Activated CD4-positive, alpha-beta T cell treated with anti-CD3 and anti-CD28 coated beads for 4 hours (primary cell): ENCODE measurements at regions not wholly inside any gene's neighbourhood (a gene's known extent, or its start where the extent isn't known, plus 50 kb on each side); places are given as distances from the start of the nearest gene placed in this dataset.
"Not testable (repeated sequence)": the region's sequence is repeated elsewhere in the genome, so short reads cannot be mapped to it uniquely, and the experiment has no call there.

ENCODE experiments used
- DNase-seq, 2 donors: peaks; one replicate each; pipeline ENCODE4 v3.0.0-alpha.2; 2020

DNA sequence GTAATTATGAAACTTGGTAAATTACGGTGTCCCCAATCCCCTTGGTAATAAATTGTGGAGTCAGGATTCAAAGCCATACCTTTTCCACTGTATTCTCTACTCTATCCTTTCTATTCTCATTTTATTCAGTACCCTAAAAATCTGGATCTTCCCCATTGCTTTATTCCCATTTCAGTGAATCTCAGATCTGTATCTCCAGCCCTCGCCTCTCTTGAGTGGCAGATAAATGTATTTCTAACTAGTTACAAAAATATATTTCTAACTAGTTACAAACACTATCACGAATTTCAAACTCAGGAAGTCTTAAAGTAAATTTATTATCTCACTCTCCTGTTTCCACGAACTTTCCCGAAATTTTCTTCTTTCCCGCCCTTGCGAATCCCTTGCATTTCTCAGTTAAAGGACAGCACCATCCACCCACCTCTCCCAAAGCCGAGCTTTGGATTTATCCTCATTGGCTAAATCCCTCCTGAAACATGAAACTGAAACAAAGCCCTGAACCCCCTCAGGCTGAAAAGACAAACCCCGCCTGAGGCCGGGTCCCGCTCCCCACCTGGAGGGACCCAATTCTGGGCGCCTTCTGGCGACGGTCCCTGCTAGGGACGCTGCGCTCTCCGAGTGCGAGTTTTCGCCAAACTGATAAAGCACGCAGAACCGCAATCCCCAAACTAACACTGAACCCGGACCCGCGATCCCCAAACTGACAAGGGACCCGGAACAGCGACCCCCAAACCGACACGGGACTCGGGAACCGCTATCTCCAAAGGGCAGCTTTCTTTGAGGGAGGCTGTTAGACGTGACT lies 164.3 kb upstream of the PABPC3 start:
- no peak for DNase-seq

DNA sequence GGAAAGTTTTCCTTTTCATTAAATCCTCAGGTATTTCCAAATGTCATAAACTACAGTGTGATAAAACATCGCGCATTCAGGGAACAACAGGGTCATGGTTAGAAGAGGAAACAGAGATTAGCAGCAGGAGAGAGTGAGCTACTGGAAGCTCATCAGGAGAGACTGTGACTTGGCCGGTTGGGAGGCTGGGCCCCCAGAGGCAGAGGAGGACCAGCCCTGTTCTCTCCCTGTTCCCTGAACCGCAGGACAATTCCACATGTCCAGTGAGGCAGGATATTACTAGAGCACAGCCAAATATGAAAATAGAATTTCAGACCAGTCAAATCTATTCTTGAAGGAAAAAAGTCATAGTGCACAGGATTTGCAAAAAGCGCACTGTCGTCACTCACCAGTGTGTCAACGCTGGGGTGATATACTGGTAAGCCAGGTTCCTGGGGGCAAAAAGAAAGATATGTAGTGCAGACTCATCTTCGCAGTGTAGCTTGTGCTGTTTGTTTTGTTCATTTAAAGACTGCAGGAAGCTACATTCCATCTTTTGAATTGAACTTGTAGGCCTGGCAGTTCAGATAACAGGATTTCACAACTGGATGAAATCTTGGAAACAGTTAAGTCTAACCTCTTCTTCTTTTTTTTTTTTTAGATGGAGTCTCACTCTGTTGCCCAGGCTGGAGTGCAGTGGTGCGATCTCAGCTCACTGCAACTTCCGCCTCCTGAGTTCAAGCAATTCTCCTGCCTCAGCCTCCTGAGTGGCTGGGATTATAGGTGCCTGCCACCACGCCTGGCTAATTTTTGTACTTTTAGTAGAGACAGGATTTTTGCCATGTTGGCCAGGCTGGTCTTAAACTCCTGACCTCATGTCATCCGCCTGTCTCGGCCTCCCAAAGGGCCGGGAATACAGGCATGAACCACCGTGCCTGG lies 162.6 kb upstream of the PABPC3 start:
- DNase-seq = not testable (repeated sequence)

DNA sequence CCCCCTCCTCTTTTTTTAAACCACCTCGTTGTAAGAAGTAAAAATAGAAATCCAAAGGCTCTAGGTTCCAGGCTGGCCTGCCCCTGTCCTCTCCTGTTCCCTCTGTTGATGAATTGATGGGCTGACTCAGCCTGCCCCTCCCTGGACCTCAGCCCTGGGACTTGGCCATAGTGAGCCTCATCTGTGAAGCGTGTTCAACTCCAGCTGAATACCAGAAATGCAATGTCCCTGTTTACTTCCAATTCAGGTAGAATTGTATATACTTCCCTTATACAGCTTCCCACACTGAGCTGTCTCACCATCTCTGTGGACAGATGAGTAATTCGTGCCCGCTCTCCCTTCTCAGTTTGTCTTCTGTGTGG lies 161.9 kb upstream of the PABPC3 start:
- DNase-seq = not testable (repeated sequence)

DNA sequence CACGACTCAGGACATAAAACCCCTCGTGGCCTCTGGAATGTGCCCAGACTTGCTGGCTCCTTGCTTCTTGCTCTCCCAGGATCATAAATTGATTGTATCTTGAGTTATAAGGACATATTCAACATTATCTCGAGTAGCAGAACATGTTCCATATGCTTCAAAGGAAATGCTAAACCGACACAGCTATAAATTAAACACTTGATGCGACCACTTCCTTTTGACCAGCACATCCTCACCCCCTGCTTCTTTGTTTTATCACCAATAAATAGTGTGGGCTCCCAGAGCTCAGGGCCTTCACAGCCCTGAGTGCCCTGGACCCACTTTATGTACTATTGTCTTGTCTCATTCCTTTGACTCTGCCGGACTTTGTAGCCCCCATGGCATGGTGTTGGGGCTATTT lies 157.0 kb upstream of the PABPC3 start:
- DNase-seq = no peak

DNA sequence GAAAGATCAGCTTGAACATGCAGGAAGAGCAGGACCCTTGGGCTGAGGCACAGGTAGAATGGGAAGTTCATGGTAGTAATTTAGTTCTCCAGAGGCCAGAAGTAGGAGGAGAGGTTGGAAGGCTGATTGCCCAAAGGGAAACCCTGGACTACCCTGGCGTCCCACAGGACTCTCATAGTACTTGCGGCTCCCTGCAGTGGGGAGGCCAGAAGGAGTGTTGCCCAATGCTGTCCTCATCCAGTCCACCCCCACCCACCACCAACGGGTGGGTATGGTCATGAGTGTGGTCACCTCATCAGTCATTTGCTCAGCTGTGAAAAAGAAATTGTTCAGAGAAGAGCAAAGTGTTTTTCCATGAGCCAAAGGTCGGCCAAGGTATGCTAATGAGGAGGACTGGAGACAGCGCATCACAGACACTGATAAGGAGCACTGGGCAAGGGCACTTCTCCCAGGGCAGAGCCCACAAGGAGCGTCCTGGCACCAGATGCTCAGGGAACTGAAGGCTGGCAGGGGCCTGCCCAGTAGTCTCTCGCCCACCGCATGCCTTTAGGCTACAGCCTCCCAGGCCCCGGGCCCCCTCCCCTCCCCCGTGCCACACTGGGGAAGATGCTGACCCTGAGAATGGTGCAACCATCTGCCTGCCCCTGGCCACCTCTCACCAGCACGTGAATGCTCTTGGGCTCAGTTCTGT lies 154.8 kb upstream of the PABPC3 start:
- DNase-seq = not testable (repeated sequence)

DNA sequence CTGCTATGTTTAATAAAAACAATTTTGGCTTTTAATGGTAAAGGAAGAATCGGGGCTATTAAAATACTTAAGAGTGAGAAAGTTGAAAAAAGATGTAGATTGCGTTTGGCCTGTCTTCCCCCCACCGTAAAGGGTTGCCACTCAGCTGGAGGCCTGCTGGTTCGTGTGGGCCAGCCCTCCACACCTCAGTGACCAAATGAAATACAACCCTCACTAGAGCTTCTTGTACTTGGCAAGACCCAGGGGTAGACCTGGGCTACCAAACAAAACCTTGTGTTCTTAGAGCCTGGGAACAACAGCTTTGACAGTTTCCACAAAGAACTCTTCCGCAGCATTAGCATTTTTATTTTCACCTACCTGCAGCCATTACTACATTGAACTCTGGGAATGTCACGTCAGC lies 152.8 kb upstream of the PABPC3 start:
- DNase-seq = no peak

DNA sequence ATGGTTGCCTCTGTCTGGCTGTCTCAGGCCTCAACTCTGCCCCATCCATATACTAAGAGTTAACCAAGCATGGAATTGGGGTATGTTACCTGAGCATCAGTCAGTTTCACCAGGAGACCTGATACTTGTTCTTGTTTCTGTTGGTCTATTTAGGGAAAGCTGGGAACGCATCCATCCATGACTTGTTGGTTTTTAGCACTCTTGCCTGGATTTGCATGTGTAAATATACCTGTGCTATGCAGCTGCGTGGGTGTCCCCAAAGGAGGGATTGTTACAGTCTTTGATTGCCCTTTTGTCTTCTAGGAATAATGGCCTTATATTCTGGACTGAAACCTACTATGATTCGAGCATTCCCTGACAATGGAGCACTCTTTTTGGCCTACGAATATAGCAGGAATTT lies 151.9 kb upstream of the PABPC3 start:
- not testable (repeated sequence) for DNase-seq

DNA sequence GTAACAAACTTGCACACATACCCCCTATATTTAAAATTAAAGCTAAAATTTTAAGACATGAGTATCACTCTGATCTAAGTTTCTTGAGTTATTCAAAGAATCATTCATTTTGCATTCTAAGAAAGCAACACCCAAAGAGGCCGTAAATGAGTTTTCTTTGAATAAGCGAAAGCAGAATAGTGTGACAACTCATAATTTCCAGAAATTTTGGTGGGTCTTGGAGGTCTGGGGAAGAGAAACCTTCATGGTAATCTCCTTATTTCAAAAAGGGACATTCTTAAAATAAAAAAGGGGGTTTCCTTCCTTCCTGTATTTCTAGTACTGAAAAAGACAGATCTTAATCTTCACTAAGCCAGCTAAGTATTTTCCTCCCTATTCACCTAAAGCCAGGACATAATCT lies 147.0 kb upstream of the PABPC3 start:
- not testable (repeated sequence) for DNase-seq

DNA sequence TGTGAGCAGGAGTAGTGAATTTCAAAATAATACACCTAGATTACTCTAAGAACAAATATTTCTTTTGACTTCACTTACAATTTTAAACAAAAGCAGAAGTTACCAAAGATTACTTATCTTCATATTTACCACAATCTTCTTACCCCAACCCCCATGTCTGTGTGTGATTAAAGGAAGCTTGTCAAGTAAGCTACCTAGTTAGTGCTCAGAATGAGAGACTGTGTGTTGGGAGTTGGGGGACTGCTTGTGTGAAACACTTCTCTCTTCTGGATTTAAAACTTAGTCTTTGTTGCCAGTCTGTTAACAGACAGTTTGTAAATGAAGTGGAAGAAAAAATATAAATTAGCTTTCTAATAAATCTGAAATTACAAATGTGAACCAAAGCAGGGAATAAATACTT lies 145.3 kb upstream of the PABPC3 start:
- not testable (repeated sequence) for DNase-seq

DNA sequence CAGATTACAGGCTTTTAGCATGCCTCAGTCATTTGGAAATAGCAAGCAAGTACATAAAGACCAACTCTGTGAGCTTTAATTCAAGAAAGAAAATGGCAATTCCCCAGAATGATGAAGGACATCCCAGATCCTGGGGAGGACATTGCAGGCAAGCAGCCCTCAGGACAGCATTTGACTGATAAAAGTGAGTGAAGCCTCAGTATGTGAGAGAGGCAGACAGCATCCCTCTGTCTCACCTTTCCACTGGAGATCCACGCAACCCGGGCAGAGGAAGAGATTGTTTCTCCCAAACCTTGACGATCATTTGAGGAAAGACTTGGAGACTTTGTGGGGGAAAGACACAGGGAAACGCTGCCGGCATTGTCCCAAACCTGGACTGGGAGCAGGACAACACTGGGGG lies 128.0 kb upstream of the PABPC3 start:
- DNase-seq = not testable (repeated sequence)

DNA sequence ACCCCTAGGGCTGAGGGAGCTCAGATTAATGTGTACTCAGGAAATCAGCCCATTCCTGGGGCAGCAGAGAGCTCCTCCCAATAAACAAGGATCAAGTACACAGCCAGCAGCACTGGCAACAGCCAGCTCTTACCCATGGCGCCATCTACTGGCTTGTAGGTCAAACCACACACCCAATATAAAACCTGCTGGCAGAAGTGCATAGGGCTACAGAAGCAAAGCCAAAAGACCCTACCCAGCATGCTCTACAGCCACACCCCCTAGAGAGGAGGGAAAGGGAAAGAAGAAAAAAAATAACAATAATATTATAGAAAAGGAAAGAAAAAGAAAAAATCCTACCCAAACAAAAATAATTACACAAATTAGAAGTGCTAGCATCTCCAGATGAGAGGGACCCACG lies 127.5 kb upstream of the PABPC3 start:
- not testable (repeated sequence) for DNase-seq

DNA sequence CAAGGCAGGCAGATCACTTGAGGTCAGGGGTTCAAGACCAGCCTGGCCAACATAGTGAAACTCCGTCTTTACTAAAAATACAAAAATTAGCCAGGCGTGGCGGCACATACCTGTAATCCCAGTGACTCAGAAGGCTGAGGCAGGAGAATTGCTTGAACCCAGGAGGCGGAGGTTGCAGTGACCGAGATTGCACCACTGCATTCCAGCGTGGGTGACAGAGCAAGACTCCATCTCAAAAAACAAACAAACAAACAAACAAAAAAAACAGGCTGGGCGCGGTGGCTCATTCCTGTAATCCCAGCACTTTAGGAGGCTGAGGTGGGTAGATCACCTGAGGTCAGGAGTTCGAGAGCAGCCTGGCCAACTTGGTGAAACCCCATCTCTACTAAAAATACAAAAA lies 122.8 kb upstream of the PABPC3 start:
- not testable (repeated sequence) for DNase-seq

DNA sequence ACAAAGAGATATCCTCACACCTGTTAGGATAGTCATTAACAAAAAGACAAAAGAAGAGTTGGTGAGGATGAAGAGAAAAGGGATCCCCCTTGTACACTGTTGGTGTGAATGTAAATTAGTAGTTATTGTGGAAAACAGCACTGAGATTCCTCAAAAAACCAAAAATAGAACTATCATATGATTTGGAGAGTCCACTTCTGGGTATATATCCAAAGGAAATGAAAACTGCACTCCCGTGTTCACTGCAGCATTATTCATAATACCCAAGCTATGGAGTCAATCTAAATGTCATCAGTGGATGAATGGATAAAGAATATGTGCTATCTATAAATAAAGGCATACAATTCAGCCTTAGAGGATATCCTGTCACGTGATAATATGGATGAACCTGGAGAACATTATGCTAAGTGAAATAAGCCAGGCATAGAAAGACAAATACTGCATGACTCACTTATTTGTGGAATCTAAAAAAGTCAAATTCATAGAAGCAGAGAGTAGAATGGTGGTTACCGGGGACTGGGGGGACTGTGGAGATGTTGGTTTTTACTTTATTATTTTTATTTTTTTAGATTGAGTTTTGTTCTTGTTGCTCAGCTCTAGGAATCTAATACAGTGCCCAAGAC lies 114.6 kb upstream of the PABPC3 start:
- DNase-seq = not testable (repeated sequence)

DNA sequence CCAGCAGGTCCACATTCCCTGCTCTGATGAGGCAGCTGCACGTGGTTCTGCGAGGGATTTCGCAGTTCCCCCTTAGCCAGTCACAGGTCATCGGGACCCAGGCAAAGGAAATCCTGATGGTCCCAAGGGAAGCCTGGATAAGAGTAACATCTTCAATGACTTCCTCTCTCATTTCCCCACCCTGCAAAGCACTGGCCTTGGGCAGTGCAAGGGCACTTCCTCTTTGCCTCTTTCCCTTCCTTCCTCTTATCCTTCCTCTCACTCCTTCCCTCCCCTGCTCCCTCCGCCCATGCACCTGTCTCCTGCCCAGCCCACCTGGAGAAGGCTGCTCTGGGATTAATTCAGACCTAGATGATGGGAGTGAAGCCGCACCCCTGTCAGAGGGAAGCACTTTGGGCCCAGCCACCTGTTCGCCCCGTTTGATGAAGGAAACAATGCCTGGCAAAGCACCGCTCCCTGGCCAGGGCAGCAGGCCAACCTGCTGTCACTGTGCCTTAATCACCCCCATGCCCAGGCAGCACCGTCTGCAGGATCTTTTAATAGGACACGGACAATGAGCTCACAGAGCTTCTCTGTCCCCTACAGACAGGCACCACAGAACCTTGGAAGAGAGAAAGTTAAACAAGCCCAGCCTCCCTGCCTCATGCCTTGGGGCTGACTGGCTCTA lies 113.5 kb upstream of the PABPC3 start:
- no peak for DNase-seq

DNA sequence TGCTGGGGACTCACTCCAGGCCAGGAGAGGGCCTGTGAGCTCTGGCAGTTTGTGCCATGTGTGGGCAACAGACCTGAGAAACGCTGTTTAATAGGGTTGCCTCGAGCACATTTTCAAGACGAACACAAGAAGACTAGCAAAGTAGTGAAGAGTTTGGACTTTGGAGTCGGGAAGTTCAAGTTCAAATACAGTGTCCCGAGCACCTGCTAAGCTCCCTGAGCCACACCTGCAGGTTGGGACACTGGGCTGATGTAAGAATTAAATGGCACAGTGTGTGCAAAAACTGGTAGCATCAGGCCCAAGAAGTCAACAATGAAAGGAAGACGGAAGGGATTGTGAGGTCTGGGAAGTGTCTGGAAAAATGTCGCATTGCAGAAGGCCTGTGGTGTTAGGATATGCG lies 112.8 kb upstream of the PABPC3 start:
- DNase-seq = no peak

DNA sequence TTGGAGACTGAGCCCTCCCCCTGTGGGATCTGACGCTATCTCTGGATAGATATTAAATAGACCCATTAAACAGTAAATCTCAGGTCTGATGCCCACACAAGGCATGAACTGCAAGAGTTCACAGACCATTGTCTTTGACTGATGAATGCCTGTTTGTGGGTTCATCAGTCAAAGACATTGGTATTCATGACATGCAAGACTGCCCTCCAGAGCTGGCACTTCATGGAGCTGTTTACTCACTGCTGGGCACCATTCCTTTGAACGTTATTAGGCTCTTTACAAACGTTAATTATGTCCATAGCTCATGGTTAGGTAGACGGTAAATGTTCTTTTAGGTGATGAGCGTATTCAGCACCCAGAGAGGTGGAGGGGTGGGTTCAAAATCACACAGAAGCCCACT lies 111.8 kb upstream of the PABPC3 start:
- DNase-seq = no peak

DNA sequence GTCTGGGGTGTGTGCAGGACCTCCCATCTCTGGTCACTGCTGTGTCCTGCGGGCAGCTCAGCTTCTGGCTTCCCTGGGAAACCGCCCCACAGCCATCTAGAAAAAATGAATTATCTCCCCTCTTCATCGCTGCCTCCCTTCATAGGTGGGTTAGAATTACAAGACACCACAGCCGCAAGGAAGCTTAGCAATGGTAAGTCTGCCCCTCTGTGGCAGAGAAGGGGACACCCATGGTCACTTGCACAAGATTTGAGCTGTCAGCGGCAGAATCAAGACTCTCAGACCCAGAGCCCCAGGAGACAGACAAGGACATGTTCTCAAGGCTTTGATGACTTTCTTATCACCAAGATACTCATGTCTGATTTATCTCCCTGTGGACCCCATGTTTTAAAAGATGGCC lies 110.8 kb upstream of the PABPC3 start:
- DNase-seq = no peak

DNA sequence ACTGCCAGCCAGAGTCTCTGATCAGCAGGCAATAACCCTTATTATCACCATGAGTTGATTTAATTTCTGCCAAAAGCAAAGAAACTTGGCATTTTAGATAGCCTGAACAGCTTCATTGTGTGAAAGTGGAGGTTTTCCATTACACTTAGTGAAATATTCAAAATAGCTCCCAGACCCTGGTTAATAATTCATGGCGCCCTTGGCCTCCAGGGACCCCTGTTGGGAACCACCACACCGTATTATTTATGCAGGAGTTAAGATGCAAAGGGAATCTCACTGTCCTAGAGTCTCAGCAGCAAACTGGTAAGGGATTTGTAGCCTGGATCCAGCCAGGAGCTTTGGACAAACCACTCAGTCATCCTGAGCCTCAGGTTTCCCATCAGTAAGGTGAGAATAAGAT lies 110.0 kb upstream of the PABPC3 start:
- no peak for DNase-seq

DNA sequence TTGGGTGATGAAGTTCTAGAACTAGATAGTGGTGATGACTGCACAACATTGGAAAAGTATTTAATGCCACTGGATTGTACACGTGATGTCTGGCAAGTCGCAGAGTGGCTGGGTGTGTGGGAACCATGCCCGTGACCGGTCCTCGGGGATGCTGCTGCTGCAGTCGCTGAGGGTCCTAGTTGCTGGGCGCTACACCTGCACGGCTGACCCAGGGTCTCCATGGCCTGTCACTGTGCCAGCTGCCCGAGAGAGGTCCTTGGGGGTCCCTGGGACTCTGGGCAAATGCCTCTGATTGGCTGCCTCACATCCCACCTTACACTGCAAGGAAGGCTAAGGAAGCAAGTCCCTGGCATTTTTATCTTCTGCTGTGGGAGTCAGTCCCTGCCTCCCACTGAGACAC lies 109.1 kb upstream of the PABPC3 start:
- DNase-seq = no peak

DNA sequence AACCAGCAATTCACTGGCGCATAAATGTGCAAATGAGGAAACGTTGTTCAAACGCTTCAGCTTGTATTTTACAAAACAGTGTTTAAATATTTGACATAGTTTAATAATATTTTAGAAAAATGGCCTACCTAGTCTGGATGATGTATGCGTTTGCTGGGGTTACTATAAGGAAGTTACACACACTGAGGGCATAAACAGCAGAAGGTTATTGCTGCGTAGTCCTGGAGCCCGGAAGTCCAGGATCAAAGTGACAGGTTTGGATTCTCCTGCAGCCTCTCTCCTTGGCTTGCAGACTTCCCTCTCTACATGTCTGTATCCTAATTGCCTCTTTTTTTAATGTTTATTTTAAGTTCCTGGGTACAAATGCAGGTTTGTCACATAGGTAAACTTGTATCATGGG lies 106.0 kb upstream of the PABPC3 start:
- DNase-seq = not testable (repeated sequence)

DNA sequence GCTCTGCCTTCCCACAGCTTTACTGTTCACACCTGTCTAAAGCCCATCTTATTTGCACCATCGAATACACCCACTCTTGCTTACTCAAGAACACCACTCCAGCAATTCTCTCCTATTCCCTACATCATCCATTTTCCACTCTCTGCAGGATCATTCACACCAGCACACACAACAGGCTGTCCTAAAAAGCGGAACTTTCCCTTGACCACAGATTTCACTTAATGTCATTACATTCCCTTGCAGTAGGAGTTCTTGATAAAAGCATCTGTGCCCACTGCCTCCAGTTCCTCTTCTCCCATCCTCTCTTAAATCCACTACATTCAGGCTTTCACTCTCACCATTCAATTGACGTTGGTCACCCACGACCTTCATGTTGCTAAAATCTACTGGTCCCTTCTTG lies 103.0 kb upstream of the PABPC3 start:
- DNase-seq = not testable (repeated sequence)

DNA sequence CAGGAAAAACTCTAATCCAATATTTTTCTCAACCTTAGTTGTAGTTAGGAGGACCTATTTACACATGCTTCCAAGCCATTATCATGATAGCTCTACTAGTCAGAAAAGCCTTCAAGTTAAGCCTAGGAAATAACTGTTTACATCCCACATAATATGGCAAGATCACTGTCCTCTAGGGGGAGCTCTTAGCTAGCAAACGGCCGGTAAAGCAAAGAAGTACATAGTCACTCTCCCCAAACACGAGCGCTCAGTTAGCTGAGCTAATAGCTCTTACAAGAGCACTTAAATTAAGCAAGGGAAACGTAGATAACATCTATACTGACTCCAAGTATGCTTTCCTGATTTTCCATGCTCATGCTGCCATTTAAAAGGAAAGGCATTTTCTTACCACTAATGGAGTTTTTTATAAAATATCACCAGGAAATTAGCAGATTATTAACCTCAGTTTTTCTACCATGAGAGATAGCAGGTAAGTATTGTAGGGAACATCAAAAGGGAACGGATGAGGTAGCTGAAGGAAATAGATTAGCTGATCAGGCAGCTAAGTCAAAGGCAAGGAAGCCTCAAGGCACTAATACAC lies 100.6 kb upstream of the PABPC3 start:
- peak; percentile 34 to 61 for DNase-seq
